Fibroblast of lung (primary cell): ENCODE measurements at regions not wholly inside any gene's neighbourhood (a gene's known extent, or its start where the extent isn't known, plus 50 kb on each side); places are given as distances from the start of the nearest gene placed in this dataset.

Experiments
- DNase-seq, 2 donors: peaks; one replicate each; pipeline versions ENCODE4 v3.0.0 to v3.0.0-alpha.2; 2010; ENCODE audit warnings: low read depth in 2 of 2
- H2AFZ ChIP-seq: 2 replicates; pipeline ENCODE4 v1.5.1; 2012; ENCODE audit warnings: low read length, control low read depth, inconsistent platforms
- H3K27ac ChIP-seq: 2 replicates; pipeline ENCODE4 v1.5.1; 2011; ENCODE audit warnings: low read length, control low read depth; ENCODE audit not compliant: insufficient read depth
- H3K27me3 ChIP-seq: 2 replicates; pipeline ENCODE4 v1.5.1; 2011; ENCODE audit warnings: mild to moderate bottlenecking, low read length; ENCODE audit not compliant: control insufficient read depth, insufficient read depth
- H3K36me3 ChIP-seq: 2 replicates; pipeline ENCODE4 v1.5.1; 2011; ENCODE audit warnings: low read length; ENCODE audit not compliant: control insufficient read depth, insufficient read depth
- H3K4me1 ChIP-seq: 2 replicates; pipeline ENCODE4 v1.5.1; 2011; ENCODE audit warnings: low read length; ENCODE audit not compliant: control insufficient read depth, insufficient read depth; ENCODE audit errors: extremely low read depth
- H3K4me2 ChIP-seq: 2 replicates; pipeline ENCODE4 v1.5.1; 2011; ENCODE audit warnings: low read length, control low read depth; ENCODE audit not compliant: insufficient read depth; ENCODE audit errors: extremely low read depth
- H3K4me3 ChIP-seq, 4 experiments: fragments of 200-600 bp in 1 of 4; sonication (generic) in 1 of 4; replicated peaks in 1 of 4; 2 replicates each; pipeline ENCODE4 v1.5.1; 2011 to 2016; ENCODE audit warnings: low read length in 4 of 4, low read depth in 3 of 4, mild to moderate bottlenecking in 3 of 4, control low read depth in 2 of 4, inconsistent platforms in 1 of 4, mixed read lengths in 1 of 4; ENCODE audit not compliant: insufficient read depth in 1 of 4; ENCODE audit errors: control extremely low read depth in 1 of 4
- H3K79me2 ChIP-seq: 2 replicates; pipeline ENCODE4 v1.5.1; 2012; ENCODE audit warnings: mild to moderate bottlenecking, low read length, inconsistent platforms; ENCODE audit not compliant: control insufficient read depth, insufficient read depth
- H3K9ac ChIP-seq: 2 replicates; pipeline ENCODE4 v1.5.1; 2011; ENCODE audit warnings: mild to moderate bottlenecking, low read length, control low read depth; ENCODE audit not compliant: insufficient read depth
- H3K9me3 ChIP-seq: 2 replicates; pipeline ENCODE4 v1.5.1; 2012; ENCODE audit warnings: low read depth, low read length; ENCODE audit not compliant: control insufficient read depth, insufficient read depth
- H4K20me1 ChIP-seq: 2 replicates; pipeline ENCODE4 v1.5.1; 2011; ENCODE audit warnings: low read length; ENCODE audit not compliant: control insufficient read depth, insufficient read depth; ENCODE audit errors: extremely low read depth
- EZH2 ChIP-seq: IDR thresholded peaks from 2 replicates; pipeline ENCODE4 v1.5.1; 2012; ENCODE audit warnings: low read length, control low read depth, mild to moderate bottlenecking; ENCODE audit errors: missing control alignments
- TF ChIP-seq, protein P1 (sequence below), 2 donors: IDR thresholded peaks in 1 of 2; conservative IDR thresholded peaks in 1 of 2; 1 replicate in 1 of 2; 2 replicates in 1 of 2; pipeline ENCODE4 v1.5.1; 2011 to 2012; ENCODE audit warnings: low read length in 2 of 2, control low read depth in 1 of 2, inconsistent platforms in 1 of 2, low read depth in 1 of 2, mild to moderate bottlenecking in 1 of 2

- H3K4me1 ChIP-seq, result peaks cover 2% of the 10 kb centered on the region
These were observed 117.8 kb upstream of the OSMR start for GRCh38 chr5:38728029-38728428.

GRCh38 chr5:38731461-38731860 is 114.4 kb upstream of the OSMR start:
- H4K20me1 ChIP-seq, result no peaks in the 10 kb centered on the region

More at GRCh38 chr5:38728029-38728428, 117.8 kb upstream of the OSMR start:
- H4K20me1 ChIP-seq, result no peaks in the 10 kb centered on the region
- no peaks in the 10 kb centered on the region for H3K9me3 ChIP-seq
- H2AFZ ChIP-seq, result no peak overlapping the region
- no peak overlapping the region for H3K4me3 ChIP-seq
- H3K4me2 ChIP-seq, result no peak overlapping the region
- no peaks in the 10 kb centered on the region for H3K36me3 ChIP-seq
- no peak overlapping the region for H3K27ac ChIP-seq
- no peaks in the 10 kb centered on the region for H3K27me3 ChIP-seq
- DNase-seq, result no peak
- no peak overlapping the region for H3K9ac ChIP-seq
- H3K79me2 ChIP-seq, result no peaks in the 10 kb centered on the region
- TF ChIP-seq EZH2, result no peak
- TF ChIP-seq, protein P1, sequence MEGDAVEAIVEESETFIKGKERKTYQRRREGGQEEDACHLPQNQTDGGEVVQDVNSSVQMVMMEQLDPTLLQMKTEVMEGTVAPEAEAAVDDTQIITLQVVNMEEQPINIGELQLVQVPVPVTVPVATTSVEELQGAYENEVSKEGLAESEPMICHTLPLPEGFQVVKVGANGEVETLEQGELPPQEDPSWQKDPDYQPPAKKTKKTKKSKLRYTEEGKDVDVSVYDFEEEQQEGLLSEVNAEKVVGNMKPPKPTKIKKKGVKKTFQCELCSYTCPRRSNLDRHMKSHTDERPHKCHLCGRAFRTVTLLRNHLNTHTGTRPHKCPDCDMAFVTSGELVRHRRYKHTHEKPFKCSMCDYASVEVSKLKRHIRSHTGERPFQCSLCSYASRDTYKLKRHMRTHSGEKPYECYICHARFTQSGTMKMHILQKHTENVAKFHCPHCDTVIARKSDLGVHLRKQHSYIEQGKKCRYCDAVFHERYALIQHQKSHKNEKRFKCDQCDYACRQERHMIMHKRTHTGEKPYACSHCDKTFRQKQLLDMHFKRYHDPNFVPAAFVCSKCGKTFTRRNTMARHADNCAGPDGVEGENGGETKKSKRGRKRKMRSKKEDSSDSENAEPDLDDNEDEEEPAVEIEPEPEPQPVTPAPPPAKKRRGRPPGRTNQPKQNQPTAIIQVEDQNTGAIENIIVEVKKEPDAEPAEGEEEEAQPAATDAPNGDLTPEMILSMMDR (conservative IDR thresholded peaks at IDR 0.05 in 1 of 2, IDR thresholded peaks at IDR 0.05 in 1 of 2; ENCODE audit: low read depth in 1 of 2, low read length in 2 of 2), result no peak

GRCh38 chr5:38734353-38734752 is 111.5 kb upstream of the OSMR start:
- Histone ChIP-seq H4K20me1 (no peaks in the 10 kb centered on the region), H2AFZ (no peak overlapping the region), H3K36me3 (no peaks in the 10 kb centered on the region), H3K27ac (no peak overlapping the region), H3K79me2 (no peaks in the 10 kb centered on the region), H3K9me3 (no peaks in the 10 kb centered on the region), H3K4me2 (no peak overlapping the region), H3K4me3 (no peak overlapping the region), H3K27me3 (no peaks in the 10 kb centered on the region), H3K4me1 (no peaks in the 10 kb centered on the region), H3K9ac (no peak overlapping the region)
- DNase-seq, result no peak
- no peak for TF ChIP-seq EZH2
- TF ChIP-seq, protein P1 (conservative IDR thresholded peaks at IDR 0.05 in 1 of 2, IDR thresholded peaks at IDR 0.05 in 1 of 2; ENCODE audit: low read depth in 1 of 2, low read length in 2 of 2), result no peak

More at GRCh38 chr5:38731461-38731860, 114.4 kb upstream of the OSMR start:
- H2AFZ ChIP-seq, result no peak overlapping the region
- H3K79me2 ChIP-seq, result no peaks in the 10 kb centered on the region
- H3K9ac ChIP-seq, result no peak overlapping the region
- TF ChIP-seq, protein P1 (conservative IDR thresholded peaks at IDR 0.05 in 1 of 2, IDR thresholded peaks at IDR 0.05 in 1 of 2; ENCODE audit: low read depth in 1 of 2, low read length in 2 of 2), result no peak
- TF ChIP-seq EZH2, result no peak
- H3K27ac ChIP-seq, result no peak overlapping the region
- H3K4me1 ChIP-seq, result no peaks in the 10 kb centered on the region
- H3K36me3 ChIP-seq, result no peaks in the 10 kb centered on the region
- no peak overlapping the region for H3K4me2 ChIP-seq
- DNase-seq, result no peak
- H3K9me3 ChIP-seq, result no peaks in the 10 kb centered on the region
- H3K4me3 ChIP-seq, result no peak overlapping the region
- H3K27me3 ChIP-seq, result no peaks in the 10 kb centered on the region
